ENCODE measurements at regions not wholly inside any gene's neighbourhood (a gene's known extent, or its start where the extent isn't known, plus 50 kb on each side); places are given as distances from the start of the nearest gene placed in this dataset.
"Not testable (repeated sequence)": the region's sequence is repeated elsewhere in the genome, so short reads cannot be mapped to it uniquely, and the experiment has no call there.

DNA sequence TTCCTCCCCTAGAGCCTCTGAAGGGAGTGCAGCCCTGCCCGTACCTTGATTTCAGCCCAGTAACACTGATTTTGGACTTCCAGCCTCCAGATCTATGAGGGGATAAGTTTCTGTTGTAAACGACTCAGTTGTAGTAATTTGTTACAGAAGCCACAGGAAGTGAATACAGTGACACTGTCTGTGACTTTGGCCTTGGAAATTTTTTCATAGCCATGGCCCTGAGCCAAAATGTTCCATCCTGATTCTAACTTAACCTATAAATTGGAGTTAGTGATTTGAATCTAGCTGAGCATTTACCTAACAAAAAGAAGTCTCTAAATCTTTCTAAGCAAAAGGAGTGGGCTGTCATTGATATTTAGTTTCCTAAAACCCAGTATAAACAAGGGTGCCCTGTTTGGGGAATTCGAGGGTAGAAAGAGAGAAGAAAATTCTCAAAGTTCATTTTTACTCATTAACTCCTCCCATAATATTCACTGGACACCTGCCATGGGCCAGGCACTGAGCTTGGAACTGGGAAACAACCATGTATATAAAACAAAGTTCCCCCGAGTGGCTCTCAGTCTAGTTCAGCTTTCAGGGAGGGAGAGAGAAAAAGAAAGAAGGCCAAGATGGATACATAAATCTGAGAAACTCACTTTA, 162.3 kb downstream of the SKIDA1 start:
- no peak for DNase-seq

DNA sequence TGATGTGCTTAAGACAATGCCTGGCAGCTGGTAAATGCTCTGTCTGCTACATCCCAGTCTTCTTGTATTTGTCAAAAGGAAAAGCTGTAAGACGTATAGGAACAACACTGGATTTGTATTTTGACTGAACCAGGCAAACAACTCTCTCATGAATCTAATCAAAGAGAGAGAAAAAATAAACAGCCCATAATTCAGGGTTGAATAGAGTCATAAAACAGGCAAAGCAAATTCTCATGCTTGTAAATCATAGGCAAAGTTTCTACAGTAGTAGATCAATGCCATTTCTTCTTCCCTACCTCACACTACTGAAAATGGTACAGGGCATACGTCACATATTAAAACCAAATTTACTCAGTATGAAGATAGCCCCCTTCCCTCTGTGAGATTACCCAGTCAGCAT, 166.3 kb downstream of the SKIDA1 start:
- no peak for DNase-seq

DNA sequence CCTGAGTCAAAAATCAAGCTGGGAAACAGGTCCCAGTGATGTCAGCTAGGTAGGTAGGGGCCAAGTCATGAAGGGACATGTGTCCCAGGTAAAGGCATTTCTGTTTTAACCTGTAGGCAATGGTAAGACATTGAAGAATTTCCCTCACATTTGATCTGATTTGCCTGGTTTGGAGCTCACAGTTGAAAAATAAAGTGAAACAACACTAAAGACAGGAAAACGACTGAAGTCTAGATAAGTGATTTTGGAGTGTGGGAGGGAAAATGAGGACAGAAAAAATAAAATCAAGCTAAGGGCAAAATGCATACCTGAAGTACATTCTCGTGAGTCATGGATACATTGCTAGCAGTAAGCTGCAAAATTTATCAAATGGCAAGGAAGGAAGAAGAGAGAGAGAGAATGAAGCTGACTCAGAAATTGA, 169.9 kb downstream of the SKIDA1 start:
- DNase-seq, result no peak

DNA sequence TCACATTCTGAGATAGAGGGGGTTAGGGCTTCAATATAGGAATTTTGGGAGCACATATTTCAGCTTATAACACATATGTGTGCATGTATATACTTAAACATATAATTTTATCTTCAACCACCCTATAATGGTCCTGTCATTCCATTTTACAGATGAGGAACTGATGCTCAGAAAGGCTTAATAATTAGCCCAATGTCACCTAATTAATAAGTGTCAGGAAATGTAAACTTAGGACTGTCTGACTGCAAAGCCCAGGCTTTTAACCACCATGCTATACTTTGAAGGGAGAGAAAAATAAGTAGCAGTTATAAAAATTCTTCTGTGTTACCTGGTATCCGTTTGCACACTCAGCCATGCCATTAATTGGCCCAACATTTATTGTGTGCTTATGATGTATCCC, 172.6 kb downstream of the SKIDA1 start:
- DNase-seq, result no peak

DNA sequence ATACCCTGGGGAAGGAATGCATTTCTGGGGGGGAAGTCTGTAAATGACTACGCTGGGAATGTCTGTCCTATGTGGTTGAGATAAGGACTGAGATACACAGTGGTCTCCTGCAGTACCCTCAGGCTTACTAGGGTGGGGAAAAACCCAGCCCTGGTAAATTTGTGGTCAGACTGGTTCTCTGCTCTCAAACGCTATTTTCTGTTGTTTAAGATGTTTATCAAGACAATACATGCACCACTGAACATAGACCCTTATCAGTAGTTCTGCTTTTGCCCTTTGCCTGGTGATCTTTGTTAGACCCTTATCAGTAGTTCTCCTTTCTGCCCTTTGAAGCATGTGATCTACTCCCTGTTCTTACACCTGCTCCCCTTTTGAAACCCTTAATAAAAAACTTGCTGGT, 173.9 kb downstream of the SKIDA1 start:
- not testable (repeated sequence) for DNase-seq

DNA sequence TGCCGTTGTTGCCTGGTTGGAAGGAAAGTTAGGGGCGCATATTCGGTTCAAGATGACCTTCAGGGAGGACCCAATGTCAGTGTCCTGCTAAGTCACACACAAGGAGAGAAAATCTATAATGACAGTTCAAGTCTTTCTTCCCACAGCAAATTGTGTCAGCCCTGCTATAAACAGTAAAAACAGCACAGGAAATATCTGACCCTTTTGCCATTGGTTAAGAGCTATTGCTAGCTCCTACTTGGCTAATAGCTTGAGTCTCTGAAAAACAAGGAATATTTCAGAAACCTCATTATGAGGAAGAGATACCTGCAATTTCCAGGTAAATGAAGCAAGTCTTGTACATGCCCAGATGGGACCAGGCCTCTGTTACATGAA, 175.6 kb downstream of the SKIDA1 start:
- DNase-seq, result no peak

DNA sequence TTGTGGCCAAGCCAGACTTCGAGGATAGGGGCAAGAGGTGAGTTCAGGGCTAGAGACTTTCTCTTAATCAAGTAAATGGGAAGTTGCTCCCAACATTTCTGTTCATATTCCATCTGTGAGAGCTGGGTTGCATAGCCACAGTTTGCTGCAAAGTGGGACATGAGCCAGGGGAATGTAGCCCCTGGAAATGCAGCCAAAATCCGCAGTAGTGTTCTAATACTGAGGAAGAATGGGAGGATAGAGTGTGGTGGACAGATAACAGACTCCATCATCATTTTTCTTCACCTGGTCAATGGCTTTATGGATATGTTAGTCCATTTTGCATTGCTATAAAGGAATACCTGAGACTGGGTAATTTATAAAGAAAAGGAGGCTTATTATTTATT, 177.7 kb downstream of the SKIDA1 start:
- no peak for DNase-seq

DNA sequence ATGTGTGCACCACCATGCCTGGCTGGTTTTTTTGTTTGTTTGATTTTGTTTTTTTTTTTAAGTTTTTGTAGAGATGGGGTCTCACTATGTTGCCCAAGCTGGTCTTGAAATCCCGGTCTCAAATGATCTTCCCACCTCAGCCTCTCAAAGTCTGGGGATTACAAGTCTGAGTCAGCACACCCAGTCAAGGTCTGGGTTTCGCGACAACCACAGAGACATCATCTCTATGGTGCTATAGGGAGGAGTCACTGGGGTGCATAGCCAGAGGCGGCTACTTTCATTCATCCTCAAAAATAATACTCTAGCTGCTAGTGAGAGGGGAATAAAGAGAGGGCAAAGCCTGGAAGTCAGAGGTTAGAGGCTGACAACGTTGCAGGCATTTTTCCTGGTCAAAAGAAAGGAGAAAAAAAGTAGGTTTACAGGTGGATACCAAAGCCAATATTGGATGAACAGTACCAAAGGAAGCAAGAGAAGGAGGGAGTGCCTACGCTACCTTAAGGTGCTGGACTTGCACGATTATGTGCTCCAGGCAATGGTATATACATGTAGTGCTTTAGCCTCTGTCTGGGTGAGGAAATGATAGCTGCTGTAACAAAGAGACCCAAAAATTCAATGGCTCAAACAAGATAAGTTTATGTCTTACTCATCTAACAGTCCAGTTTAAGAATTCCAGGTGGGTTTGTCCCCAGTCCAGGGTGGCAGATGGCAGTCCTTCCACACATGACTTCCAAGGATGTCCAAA, 178.3 kb downstream of the SKIDA1 start:
- no peak for DNase-seq

DNA sequence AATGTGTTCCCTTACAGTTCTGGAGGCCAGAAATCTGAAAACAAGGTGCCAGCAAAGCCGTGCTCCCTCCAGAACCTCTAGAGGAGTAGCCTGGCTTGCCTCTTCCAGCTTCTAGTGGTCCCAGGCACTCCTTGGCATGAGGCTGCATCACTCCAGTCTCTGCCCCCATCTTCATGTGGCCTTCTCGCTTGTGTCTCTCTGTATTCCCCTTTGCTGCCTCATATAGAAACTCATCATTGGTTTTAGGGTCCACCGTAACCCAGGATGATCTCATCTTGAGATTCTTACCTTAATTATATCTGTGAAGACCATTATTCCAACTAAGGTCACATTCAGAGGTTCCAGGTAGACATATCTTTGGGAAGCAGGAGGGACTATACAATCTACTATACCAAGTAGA, 182.4 kb downstream of the SKIDA1 start:
- DNase-seq, result no peak

DNA sequence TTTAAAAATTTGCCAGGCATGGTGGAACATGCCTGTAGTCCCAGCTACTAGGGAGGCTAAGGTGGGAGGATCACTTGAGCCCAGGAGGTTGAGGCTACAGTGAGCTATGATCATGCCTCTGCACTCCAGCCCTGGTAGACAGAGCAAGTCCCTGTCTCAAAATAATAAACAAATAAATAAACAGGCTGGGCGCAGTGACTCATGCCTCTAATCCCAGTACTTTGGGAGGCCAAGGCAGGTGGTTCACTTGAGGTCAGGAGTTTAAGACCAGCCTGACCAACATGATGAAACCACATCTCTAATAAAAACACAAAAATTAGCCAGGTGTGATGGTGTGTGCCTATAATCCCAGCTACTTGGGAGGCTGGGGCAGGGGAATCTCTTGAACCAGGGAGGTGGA, 183.0 kb downstream of the SKIDA1 start:
- not testable (repeated sequence) for DNase-seq

DNA sequence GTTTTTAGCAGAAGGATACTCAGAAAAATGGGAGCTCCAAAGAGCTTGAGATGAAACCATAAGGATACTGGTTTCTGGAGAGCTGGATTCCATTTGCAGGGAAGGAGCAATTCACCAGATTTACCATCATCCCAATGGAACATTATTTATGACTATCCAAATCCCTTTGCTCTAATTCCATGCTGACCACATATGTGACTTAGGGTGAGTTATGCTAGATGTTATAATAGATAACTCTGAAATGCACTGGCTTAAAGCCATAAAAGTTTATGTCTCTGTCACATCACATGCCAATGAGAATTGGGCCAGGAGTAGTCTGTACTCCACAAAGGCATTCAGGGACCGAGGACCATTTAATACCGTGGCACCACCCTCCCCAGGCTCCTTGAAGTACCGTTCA, 185.2 kb downstream of the SKIDA1 start:
- DNase-seq, result no peak

DNA sequence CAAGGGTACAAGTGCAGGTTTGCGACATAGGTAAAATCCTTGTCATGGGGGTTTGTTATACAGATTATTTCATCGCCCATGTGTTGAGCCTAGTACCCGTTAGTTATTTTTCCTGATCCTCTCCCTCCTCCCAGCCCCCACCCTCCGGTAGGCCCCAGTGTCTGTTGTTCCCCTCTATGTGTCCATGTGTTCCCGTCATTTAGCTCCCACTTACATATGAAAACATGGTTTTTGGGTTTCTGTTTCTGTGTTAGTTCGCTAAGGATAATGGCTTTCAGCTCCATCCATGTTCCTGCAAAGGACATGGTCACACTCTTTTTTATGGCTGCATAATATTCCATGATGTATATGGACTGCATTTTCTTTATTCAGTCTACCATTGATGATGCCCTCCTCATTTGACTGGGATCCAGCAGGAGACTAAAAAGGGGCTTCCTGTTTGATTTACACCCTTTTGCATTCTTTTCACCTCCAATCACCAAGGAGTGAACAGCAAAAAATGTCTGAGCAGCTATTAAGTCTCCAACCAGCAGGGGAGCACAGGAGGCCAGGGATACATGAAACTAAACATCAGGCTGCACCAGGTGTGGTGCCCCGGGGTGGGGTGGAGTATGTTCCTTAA, 188.2 kb downstream of the SKIDA1 start:
- no peak for DNase-seq

DNA sequence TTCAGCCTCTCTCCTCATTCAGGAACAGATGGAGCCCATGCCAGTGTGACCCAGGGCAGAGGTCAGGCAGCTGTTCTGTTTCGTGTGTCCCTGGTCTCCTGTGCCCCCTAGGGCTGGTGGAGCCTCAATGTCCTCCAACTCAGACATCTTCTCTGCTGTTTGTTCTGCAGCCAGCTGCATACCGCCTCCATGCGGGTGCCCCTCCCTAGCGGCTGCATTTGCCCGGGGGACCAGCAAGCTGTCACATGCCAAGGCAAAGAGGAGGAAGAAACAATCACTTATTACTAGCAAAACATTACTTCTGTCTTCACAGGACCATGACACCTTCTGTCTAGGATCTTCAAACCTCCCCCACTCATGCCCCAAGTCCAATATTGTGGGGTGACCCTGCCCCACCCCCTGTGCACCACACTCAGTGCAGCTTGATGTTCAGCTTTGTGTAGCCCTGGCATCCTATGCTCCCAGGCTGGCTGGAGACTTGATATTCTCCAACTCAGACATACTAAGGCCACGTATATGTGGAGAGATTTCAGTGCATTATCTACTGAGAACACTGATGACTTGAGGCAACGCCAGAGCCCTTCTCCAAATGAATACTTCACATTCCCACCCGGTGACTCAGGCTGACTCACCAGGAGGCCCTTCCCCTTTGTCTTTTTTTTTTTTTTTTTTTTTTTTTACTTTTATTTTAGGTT, 188.9 kb downstream of the SKIDA1 start:
- DNase-seq, result peak; percentile 15

DNA sequence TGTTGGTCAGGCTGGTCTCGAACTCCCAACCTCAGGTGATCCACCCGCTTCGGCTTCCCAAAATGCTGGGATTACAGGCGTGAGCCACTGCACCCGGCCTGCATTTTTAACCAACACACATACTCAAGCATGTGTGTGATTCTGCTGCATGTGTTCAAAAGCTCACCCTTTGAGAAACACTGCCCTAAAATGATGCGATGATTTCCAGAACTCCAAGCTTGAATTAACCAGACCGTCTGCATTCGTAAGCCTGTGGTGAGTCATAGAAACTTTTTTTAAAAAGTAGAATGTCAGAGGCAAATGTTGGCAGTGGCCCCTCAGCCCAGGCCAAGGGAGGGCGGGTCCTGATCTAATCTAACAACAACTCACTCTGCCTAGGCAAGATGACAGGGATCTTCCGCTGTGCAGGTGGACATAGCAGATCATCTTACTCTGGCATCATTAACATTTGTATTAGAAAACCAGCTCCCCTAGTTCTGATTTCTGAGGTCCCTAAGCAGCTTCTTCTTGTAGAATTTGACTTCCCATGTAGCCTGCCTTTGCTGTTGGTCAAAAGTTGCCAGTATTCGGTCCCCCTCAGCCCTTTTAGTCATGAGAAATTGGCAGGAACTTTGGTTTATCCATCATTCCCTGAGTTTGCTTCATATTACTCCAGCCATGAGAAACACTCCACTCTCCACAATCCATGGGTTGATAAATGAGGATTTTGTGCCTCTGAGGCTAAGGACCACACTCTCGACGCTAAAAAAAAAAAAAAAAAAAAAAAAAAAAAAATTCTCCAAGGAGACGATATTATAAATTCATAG, 190.4 kb downstream of the SKIDA1 start:
- no peak for DNase-seq

DNA sequence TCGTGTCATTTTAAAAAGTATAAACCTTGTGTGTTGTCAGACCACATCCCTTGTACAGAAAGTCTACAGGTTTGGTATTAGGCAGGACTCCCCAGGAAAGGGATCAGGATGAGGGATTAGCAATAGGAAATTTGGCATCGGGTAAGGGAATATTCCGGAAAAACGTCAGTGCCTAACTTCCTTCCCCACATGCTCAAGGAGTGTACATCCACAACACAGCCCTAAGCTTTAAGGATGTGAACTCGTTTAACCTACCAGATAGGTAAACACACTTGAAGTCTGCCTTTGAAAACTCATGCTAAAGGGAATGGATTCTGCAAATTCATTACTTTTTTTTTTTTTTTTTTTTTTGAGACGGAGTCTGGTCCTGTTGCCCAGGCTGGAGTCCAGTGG, 194.9 kb downstream of the SKIDA1 start:
- DNase-seq, result no peak

DNA sequence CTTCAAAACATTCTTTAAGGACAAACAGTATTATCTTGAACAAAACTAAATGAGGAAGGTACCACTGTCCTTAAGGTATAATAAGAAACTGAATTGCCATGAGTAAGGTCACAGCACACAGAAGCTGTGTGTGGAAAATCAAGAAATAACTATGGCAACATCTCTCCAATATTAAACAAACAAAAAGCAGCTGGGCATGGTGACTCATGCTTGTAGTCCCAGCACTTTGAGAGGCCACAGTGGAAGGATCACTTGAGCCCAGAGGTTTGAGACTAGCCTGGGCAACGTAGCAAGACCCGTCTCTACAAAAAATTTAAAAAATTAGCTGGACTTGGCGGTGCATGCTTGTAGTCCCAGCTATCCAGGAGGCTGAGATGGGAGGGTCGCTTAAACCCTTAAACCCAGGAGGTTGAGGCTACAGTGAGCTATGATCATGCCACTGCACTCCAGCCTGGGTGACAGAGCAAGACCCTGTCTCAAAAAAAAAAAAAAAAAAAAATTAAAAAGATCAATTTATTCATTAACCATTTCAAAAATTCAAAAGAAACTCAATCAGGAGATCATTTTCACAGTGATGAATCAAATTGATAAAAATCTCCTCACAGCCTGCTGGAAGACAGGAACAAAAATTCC, 195.4 kb downstream of the SKIDA1 start:
- no peak for DNase-seq

DNA sequence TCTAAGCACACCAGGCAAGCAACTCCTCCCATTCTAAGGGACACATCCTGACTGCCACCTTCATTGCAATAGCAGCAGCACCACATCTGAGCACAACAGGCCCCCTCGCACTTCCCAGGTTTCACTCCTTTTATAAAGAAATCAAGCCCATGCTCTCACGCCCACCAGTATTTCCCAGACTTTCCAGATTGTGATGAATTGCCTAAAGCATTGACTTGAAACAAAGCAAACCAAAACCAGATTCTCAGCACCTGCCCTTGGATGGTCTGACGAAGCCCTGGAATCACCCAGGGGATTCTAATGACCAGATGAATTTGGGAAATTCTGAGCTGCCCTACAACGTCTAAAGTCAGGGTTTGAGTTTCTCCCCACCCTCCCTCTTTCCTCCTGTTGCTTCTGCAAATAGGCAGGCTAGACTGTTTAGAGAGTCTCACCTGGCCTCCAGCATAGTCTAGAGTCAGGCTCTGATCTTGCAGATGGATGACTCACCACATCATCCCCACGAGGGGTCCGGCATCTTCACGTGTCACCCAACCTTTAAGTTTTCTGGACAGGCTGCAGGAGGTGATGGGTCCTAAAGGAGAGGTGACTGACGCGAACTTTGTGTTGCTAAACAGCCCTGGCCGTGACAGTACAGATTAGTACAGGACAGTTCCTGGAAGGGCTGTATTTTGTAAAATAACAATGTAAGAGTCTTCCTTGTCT, 198.0 kb downstream of the SKIDA1 start:
- DNase-seq, result no peak

DNA sequence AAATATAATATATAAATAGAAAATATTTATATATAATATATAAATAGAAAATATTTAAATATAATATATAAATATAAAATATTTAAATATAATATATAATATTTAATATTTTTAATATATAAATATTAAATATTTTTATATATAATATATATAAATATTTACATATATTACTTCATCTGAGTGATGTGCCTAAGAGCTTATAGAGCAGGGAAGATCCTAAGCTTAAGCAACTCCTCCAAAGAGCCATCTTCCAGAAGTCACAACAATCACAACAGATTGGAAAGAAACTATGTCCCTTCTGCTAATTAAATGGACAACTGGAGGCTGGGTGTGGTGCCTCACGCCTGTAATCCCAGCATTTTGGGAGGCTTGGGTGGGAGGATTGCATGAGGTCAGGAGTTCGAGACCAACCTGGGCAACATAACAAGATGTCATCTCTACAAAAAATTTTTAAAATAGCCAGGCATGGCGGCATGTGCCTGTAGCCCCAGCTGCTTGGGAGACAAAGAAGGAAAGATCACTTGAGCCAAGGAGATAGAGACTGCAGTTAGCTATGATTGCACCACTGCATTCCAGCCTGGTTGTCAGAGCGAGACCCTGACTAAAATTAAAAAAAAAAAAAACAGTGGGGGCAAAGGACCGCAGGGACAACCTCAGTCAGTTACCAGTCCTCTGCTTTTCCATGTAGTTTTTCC, 198.7 kb downstream of the SKIDA1 start:
- no peak for DNase-seq

DNA sequence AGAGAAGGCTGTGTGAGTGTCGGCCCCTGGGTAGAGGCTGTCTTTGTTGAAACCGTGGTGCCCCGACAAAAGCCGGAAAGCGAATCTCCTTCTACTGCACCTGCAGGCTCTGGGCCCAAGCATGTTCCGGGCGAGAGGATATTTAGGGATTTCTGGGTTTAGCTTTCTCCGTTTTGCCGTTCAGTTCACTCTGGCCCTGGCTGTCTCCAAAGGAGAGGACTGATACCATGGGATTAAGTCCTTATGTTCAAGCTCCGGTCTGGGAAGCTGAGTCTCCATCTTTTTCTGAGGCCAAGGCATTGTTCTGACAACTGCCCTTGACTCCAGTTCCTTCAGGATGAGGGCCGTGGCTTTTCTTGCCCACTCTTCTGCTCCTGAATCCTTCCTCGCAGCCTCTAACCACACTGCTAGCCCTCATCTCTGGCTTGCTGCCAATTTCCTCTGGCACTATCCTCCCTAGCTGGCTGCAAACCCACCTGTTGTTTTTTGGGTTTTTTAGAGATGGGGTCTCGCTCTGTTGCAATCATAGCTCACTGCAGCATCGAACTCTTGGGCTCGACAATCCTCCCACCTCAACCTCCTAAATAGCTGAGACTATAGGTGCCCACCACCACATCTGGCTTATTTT, 206.8 kb downstream of the SKIDA1 start:
- DNase-seq, result no peak

DNA sequence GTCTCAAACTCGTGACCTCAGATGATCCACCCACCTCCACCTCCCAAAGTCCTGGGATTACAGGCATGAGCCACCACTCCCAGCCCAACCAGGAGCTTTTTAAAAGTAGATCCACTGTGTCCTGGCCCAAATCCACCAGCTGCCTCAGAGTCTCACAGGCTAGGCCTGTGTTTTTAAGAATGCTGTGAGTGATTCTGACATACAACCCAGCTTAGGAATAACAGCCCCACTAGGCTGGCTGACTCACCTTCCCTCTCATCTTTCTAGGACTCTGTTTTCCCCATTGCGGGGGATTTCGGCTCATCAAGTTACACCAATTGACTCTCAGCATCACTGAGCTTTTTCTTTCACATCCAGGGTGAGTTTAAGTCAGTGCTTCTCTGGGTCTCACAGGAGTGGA, 207.6 kb downstream of the SKIDA1 start:
- DNase-seq, result no peak

All from inflammatory macrophage treated with lipopolysaccharide for 4 hours (primary cell).